ENCODE measurements at regions not wholly inside any gene's neighbourhood (a gene's known extent, or its start where the extent isn't known, plus 50 kb on each side); places are given as distances from the start of the nearest gene placed in this dataset.

DNA sequence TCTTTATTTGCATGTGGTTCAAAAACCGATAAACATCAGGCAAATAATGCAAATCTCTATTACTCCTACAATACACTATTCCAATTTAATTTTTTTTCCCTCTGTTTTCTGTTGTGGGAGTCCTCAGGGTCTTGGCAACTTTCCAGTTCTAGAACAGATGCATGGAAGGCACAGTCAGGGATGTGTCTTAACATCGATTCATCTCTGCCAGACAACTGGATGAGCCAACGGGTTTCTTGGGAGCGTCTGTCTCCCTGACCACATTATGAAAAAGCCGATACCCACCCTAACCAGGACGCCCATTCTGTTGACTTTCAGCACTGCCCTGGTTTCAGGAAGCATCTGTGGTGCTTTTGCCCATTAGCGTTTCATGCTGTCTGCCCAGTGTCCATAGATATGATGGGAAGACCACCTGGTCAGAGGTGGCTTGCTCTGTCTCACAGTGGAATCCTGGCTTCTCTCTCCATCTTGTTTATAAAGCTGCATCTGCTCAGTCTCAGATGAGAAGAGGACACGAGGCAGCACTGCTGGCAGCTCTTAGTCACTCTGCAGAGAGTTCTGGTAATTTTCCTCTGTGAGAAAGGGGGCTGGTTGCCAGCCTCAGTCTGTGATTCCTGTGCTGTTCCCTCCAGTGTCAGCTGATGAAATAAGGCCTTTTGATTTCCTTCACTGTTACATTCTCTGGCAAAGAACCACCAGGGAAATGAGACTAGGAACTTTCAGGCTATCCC lies 57.9 kb upstream of the KCNE4 start:
- H3K27ac ChIP-seq: peak overlapping the region; percentile 9; the same call in 1 of the 2 replicates
- no peak for TF ChIP-seq ZFX (IDR thresholded peaks at IDR 0.05)
- TF ChIP-seq, protein P1, sequence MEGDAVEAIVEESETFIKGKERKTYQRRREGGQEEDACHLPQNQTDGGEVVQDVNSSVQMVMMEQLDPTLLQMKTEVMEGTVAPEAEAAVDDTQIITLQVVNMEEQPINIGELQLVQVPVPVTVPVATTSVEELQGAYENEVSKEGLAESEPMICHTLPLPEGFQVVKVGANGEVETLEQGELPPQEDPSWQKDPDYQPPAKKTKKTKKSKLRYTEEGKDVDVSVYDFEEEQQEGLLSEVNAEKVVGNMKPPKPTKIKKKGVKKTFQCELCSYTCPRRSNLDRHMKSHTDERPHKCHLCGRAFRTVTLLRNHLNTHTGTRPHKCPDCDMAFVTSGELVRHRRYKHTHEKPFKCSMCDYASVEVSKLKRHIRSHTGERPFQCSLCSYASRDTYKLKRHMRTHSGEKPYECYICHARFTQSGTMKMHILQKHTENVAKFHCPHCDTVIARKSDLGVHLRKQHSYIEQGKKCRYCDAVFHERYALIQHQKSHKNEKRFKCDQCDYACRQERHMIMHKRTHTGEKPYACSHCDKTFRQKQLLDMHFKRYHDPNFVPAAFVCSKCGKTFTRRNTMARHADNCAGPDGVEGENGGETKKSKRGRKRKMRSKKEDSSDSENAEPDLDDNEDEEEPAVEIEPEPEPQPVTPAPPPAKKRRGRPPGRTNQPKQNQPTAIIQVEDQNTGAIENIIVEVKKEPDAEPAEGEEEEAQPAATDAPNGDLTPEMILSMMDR (conservative IDR thresholded peaks at IDR 0.05): no peak

DNA sequence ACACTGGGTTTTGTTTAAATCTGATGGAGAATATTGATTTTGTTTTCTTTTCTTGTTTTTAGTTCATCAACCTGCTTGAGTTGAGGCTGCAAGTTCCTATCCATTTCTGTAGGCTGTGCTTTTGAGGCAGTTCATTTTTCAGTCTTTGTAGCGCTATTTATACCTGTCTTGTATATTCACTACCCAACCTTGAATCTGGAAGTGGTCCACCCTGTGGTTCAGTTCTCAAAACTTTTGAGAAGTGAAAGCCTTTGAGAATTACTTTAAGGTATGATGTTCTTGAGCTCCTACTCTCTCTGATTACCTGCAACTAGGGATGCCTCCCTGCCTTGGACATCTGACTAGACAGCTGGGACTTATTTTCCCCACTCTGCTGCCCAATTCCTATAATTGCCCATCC lies 53.5 kb upstream of the KCNE4 start:
- no peak for TF ChIP-seq ZFX (IDR thresholded peaks at IDR 0.05)
- TF ChIP-seq, protein P1 (conservative IDR thresholded peaks at IDR 0.05): no peak
- H3K27ac ChIP-seq: no peak overlapping the region

DNA sequence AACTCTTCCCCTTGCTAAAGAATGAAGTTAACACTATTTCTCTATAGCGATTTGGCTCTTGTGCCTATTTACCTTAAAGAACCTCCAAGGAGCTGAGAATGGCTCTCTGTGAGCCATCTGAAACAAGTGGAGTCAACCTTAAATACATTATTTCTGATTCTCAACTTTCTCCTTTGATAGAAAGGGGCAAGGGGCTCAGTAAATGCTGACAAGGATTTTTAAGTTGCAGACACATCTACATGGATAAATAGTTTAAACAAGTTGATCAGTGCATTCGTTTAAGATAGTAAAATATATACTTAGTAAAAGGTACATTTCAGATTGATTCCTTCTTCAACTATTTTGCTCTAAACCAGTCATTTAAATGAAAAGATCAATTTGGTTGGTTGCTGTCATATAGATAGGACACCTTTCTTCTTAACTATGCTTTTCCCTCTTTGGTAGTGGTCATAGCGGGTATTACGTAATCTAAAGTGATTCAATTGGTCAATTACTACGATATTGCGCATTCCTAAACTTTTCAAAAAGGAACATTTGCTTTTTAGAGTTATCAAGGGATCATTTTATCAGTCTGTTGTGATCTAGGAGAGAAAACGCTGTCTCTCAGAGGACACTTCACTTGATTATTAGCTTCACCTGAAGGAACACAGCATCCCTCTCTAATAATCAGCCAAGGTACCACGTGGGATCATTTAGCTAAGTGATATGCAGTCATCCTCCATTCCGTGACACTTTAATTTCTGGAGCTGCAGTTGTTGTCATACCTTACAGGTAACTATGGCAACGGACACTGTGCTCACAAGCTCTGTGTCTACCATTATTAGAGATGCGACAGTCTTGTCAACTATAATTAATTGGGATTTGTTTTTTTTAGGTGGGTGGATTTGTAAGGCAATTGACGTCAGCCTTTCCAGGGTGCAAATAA lies 50.9 kb upstream of the KCNE4 start:
- TF ChIP-seq, protein P1 (conservative IDR thresholded peaks at IDR 0.05): no peak
- no peak for TF ChIP-seq ZFX (IDR thresholded peaks at IDR 0.05)
- H3K27ac ChIP-seq: no peak overlapping the region

DNA sequence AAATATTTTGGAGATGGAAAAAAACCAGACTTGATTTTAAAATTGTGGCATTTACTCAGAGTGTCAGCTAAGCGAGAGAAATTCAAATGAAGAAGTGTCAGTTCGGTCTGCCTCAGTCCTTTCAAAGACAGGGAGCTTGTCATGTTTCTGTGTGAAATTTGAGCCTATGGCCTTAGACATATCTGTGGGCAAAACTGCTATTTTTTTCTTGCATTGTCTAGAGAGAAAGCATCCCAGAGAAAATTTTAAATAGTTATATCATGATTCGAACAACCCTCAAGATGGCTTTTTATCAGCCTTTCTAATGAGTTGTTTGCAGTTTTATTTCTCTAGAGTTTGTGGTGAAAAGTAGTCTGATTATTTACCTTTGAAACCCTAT lies 50.2 kb upstream of the KCNE4 start:
- no peak overlapping the region for H3K27ac ChIP-seq
- TF ChIP-seq, protein P1 (conservative IDR thresholded peaks at IDR 0.05): no peak
- no peak for TF ChIP-seq ZFX (IDR thresholded peaks at IDR 0.05)

Measured in C4-2B (cell line).